ENCODE measurements at regions not wholly inside any gene's neighbourhood (a gene's known extent, or its start where the extent isn't known, plus 50 kb on each side); places are given as distances from the start of the nearest gene placed in this dataset.

DNA sequence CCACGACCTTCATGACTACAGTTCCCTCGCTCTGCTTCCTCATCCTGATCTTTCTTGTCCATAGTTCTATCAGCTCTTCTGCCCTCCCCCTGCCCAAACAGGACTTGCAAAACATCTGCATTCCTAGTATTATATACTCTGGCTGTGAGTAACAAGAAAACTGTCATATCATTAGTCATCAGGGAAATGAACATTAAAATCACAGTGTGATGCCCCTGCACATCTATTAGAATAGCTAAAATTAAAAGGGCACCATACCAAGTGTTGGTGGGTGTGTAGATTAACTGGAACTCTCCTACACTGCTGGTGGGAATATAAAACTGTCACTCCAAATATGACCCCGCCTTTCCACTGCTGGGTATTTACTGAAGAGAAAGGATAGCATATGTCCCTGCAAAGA, 141.8 kb downstream of the C7orf25 start:
- no peak overlapping the region for H3K27ac ChIP-seq (ENCODE audit: insufficient read length, low read depth, low read length)
- Mint-ChIP-seq H3K27me3 (ENCODE audit: low read depth) (no peaks in the 10 kb centered on the region; the same call in 1 of the 2 replicates), H3K27ac (no peak overlapping the region), H3K4me1 (no peaks in the 10 kb centered on the region), H3K9me3 (no peaks in the 10 kb centered on the region), H3K4me3 (no peak overlapping the region), H3K36me3 (ENCODE audit: insufficient read depth in 1 of 3, low read depth in 3 of 3) (no peaks in the 10 kb centered on the region)
- H4K20me1 ChIP-seq (ENCODE audit: control insufficient read depth, insufficient read depth, insufficient read length) = no peaks in the 10 kb centered on the region
- H4K91ac ChIP-seq (ENCODE audit: insufficient read length, low read depth, low read length) = no peak overlapping the region
- H2BK5ac ChIP-seq (ENCODE audit: insufficient read length, low read length) = no peak overlapping the region
- H2BK12ac ChIP-seq (ENCODE audit: insufficient read length, low read depth, low read length) = no peak overlapping the region
- H4K8ac ChIP-seq (replicated peaks; ENCODE audit: insufficient read length, low read depth, low read length) = no peak overlapping the region
- H3K27me3 ChIP-seq (ENCODE audit: insufficient read depth, low read length) = no peaks in the 10 kb centered on the region
- H3K23me2 ChIP-seq (ENCODE audit: insufficient read length, low read depth, low read length, poor library complexity, severe bottlenecking) = no peaks in the 10 kb centered on the region
- TF ChIP-seq CTCF (conservative IDR thresholded peaks at IDR 0.05) = no peak
- no peak overlapping the region for H3K9ac ChIP-seq (ENCODE audit: extremely low read depth, insufficient read length, low read length)
- no peak overlapping the region for H2BK20ac ChIP-seq (ENCODE audit: low read depth, low read length, poor library complexity, severe bottlenecking)
- H3K79me1 ChIP-seq (ENCODE audit: insufficient read depth, low read depth, low read length, poor library complexity, severe bottlenecking) = no peaks in the 10 kb centered on the region
- H3K23ac ChIP-seq (ENCODE audit: insufficient read length, low read depth, low read length) = no peak overlapping the region
- H2AFZ ChIP-seq (ENCODE audit: low read length) = no peak overlapping the region
- H2AK5ac ChIP-seq (ENCODE audit: insufficient read length, low read length) = no peak overlapping the region
- no peaks in the 10 kb centered on the region for H3K79me2 ChIP-seq (ENCODE audit: insufficient read depth, low read length)
- no peak overlapping the region for H3K4ac ChIP-seq (ENCODE audit: low read depth, low read length)
- H2BK15ac ChIP-seq (ENCODE audit: low read depth, low read length) = no peak overlapping the region
- H3T11ph ChIP-seq (ENCODE audit: low read length) = no peak overlapping the region
- H3K9me3 ChIP-seq (ENCODE audit: control insufficient read depth, low read depth, low read length) = no peaks in the 10 kb centered on the region
- no peak overlapping the region for H3K56ac ChIP-seq (ENCODE audit: insufficient read length, low read depth, low read length)
- H3K4me1 ChIP-seq (ENCODE audit: insufficient read depth, low read length) = no peaks in the 10 kb centered on the region
- no peak for DNase-seq
- H3K14ac ChIP-seq (ENCODE audit: insufficient read depth, low read length) = no peak overlapping the region
- H3K4me2 ChIP-seq (ENCODE audit: insufficient read depth, insufficient read length, low read length) = no peak overlapping the region
- no peak overlapping the region for H2BK120ac ChIP-seq (ENCODE audit: low read depth, low read length, poor library complexity, severe bottlenecking)
- no peak overlapping the region for H4K5ac ChIP-seq (ENCODE audit: insufficient read length, low read depth, low read length)
- no peak overlapping the region for H3K18ac ChIP-seq (ENCODE audit: insufficient read length, low read depth, low read length)
- no CpG with 5 or more reads among the region's 3 CpGs for WGBS (ENCODE audit: extremely low coverage, insufficient read length, low lambda C conversion rate)
